IMR-90 (cell line): ENCODE measurements at regions not wholly inside any gene's neighbourhood (a gene's known extent, or its start where the extent isn't known, plus 50 kb on each side); places are given as distances from the start of the nearest gene placed in this dataset.
"Not testable (repeated sequence)": the region's sequence is repeated elsewhere in the genome, so short reads cannot be mapped to it uniquely, and the experiment has no call there.

Source experiments
- ATAC-seq: fragments of 200-7000 bp; cut with Tn5 transposase; 2 replicates; pipeline ENCODE4 v1.9.1; 2020; ENCODE audit warnings: low read depth, mild to moderate bottlenecking, moderate library complexity
- BruUV-seq: library from RNA; stranded (reverse); fragments of 400-500 nt; replicated peaks from 2 replicates; lab custom pipeline; 2021; lab: Mats Ljungman, UMichigan
- CTCF ChIA-PET: fragments of 300-600 bp; formaldehyde crosslinking; extraction: SDS; loops from one replicate; lab custom pipeline; 2021; ENCODE audit warnings: antibody characterized with exemption; lab: Yijun Ruan, JAX
- POLR2A ChIA-PET: fragments of 300-600 bp; sonication (Branson Sonifier 250); formaldehyde crosslinking; loops from one replicate; lab custom pipeline; 2022; ENCODE audit warnings: antibody characterized with exemption; ENCODE audit not compliant: unreplicated experiment; lab: Charles Lee
- DNase-seq: peaks from one replicate; pipeline ENCODE4 v3.0.0; 2013
- H2AFZ ChIP-seq: replicated peaks from 2 replicates; pipeline ENCODE3; 2013; ENCODE audit warnings: low read length, mild to moderate bottlenecking; ENCODE audit not compliant: poor library complexity
- H2AK5ac ChIP-seq: 2 replicates; pipeline ENCODE4 v1.6.1; 2013; ENCODE audit warnings: low read depth, low read length, inconsistent platforms
- H2AK9ac ChIP-seq: replicated peaks from 2 replicates; pipeline ENCODE3; 2013; ENCODE audit warnings: mild to moderate bottlenecking, low read depth, low read length, moderate library complexity; ENCODE audit not compliant: poor library complexity
- H2BK120ac ChIP-seq: 2 replicates; pipeline ENCODE4 v1.6.1; 2013; ENCODE audit warnings: low read depth, low read length, inconsistent platforms
- H2BK15ac ChIP-seq: 3 replicates; pipeline ENCODE4 v1.6.1; 2013; ENCODE audit warnings: low read depth, low read length, inconsistent platforms
- H2BK20ac ChIP-seq: 2 replicates; pipeline ENCODE4 v1.6.1; 2013; ENCODE audit warnings: low read depth, mild to moderate bottlenecking, inconsistent platforms, low read length, moderate library complexity
- H2BK5ac ChIP-seq: 2 replicates; pipeline ENCODE4 v1.6.1; 2013; ENCODE audit warnings: mild to moderate bottlenecking, low read depth, low read length, inconsistent platforms; ENCODE audit not compliant: poor library complexity, severe bottlenecking
- H3K14ac ChIP-seq: replicated peaks from 2 replicates; pipeline ENCODE4 v1.6.1; 2013; ENCODE audit warnings: low read depth, low read length, inconsistent platforms
- H3K18ac ChIP-seq: 2 replicates; pipeline ENCODE4 v1.6.1; 2013; ENCODE audit warnings: low read depth, low read length, control low read depth
- H3K23ac ChIP-seq: 2 replicates; pipeline ENCODE4 v1.6.1; 2013; ENCODE audit warnings: low read depth, low read length, inconsistent platforms
- H3K27ac ChIP-seq: 2 replicates; pipeline ENCODE4 v1.5.1; 2013; ENCODE audit warnings: mild to moderate bottlenecking, control low read depth, low read length; ENCODE audit not compliant: insufficient read depth
- H3K27me3 ChIP-seq: 2 replicates; pipeline ENCODE4 v1.6.1; 2013; ENCODE audit warnings: low read length; ENCODE audit not compliant: control insufficient read depth, insufficient read depth
- H3K36me3 ChIP-seq: 2 replicates; pipeline ENCODE4 v1.6.1; 2013; ENCODE audit warnings: low read length, mixed read lengths; ENCODE audit not compliant: control insufficient read depth, insufficient read depth
- H3K4ac ChIP-seq: 2 replicates; pipeline ENCODE4 v1.6.1; 2013; ENCODE audit warnings: low read depth, low read length, inconsistent platforms
- H3K4me1 ChIP-seq: 2 replicates; pipeline ENCODE4 v1.6.1; 2013; ENCODE audit warnings: low read length, mixed read lengths; ENCODE audit not compliant: control insufficient read depth, insufficient read depth
- H3K4me2 ChIP-seq: 2 replicates; pipeline ENCODE4 v1.6.1; 2013; ENCODE audit warnings: low read depth, mild to moderate bottlenecking, control low read depth, low read length, moderate library complexity
- H3K4me3 ChIP-seq: 2 replicates; pipeline ENCODE4 v1.5.1; 2013; ENCODE audit warnings: low read depth, mild to moderate bottlenecking, control low read depth, low read length, moderate library complexity; ENCODE audit not compliant: insufficient read depth
- H3K56ac ChIP-seq: 2 replicates; pipeline ENCODE4 v1.6.1; 2013; ENCODE audit warnings: low read length, inconsistent platforms; ENCODE audit not compliant: insufficient read depth; ENCODE audit errors: extremely low read depth
- H3K79me1 ChIP-seq, 2 experiments: 2 replicates each; pipeline ENCODE4 v1.6.1; 2013; ENCODE audit warnings: low read length in 2 of 2, inconsistent platforms in 1 of 2, low read depth in 1 of 2
- H3K9ac ChIP-seq: 2 replicates; pipeline ENCODE4 v1.6.1; 2013; ENCODE audit warnings: low read depth, low read length, control low read depth
- H3K9me1 ChIP-seq: 2 replicates; pipeline ENCODE4 v1.6.1; 2013; ENCODE audit warnings: low read length, inconsistent platforms; ENCODE audit not compliant: insufficient read depth
- H3K9me3 ChIP-seq: 2 replicates; pipeline ENCODE4 v1.6.1; 2013; ENCODE audit warnings: low read length; ENCODE audit not compliant: control insufficient read depth, insufficient read depth
- H4K20me1 ChIP-seq: 2 replicates; pipeline ENCODE4 v1.6.1; 2013; ENCODE audit warnings: low read length, inconsistent platforms; ENCODE audit not compliant: insufficient read depth
- H4K5ac ChIP-seq: 2 replicates; pipeline ENCODE4 v1.6.1; 2013; ENCODE audit warnings: mild to moderate bottlenecking, low read depth, low read length, control low read depth
- H4K8ac ChIP-seq, 2 experiments: 2 replicates each; pipeline ENCODE4 v1.6.1; 2013; ENCODE audit warnings: low read depth in 2 of 2, low read length in 2 of 2, control low read depth in 1 of 2, inconsistent platforms in 1 of 2
- H4K91ac ChIP-seq: 2 replicates; pipeline ENCODE4 v1.6.1; 2013; ENCODE audit warnings: low read depth, low read length, inconsistent platforms; ENCODE audit not compliant: insufficient read depth
- BHLHE40 ChIP-seq: fragments of 150-350 bp; IDR thresholded peaks from 2 replicates; pipeline ENCODE4 v1.6.1; 2016; ENCODE audit warnings: mild to moderate bottlenecking, low read depth, low read length
- MAFK ChIP-seq: IDR thresholded peaks from 2 replicates; pipeline ENCODE4 v1.6.1; 2012; ENCODE audit warnings: low read depth, low read length, improper control_type of control experiment
- MXI1 ChIP-seq: IDR thresholded peaks from 2 replicates; pipeline ENCODE4 v1.6.1; 2012; ENCODE audit warnings: low read depth, mild to moderate bottlenecking, low read length, moderate library complexity, borderline replicate concordance
- RCOR1 ChIP-seq: IDR thresholded peaks from 2 replicates; pipeline ENCODE4 v1.6.1; 2012; ENCODE audit warnings: mild to moderate bottlenecking, low read length, improper control_type of control experiment; ENCODE audit not compliant: insufficient replicate concordance
- WGBS, 2 experiments: methylation state at CpG; one replicate each; pipeline versions ENCODE4 v1.1.5 to v1.1.7; 2013; ENCODE audit warnings: missing lambda C conversion rate in 2 of 2; ENCODE audit not compliant: insufficient read length in 1 of 2; ENCODE audit errors: extremely low coverage in 2 of 2; 5-methylcytosine and 5-hydroxymethylcytosine counted together
- dilution Hi-C: fragments of 300-500 bp; cut with HindIII; formaldehyde crosslinking; loops from one replicate; pipeline ENCODE4 v1.14.3; 2018; ENCODE audit warnings: low sequenced_read_pairs; ENCODE audit not compliant: unreplicated experiment
- in situ Hi-C: fragments of 300-500 bp; cut with MboI; formaldehyde crosslinking; loops from 3 replicates; pipeline ENCODE4 v1.14.3; 2019; ENCODE audit warnings: low sequenced_read_pairs, inconsistent platforms, mixed read lengths
- intact Hi-C: fragments of 100-400 bp; cut with micrococcal nuclease; formaldehyde crosslinking; loops from 2 replicates; pipeline ENCODE4 v1.10.0; 2022
- TF ChIP-seq, protein P1 (sequence below): fragments of 150-350 bp; IDR thresholded peaks from 2 replicates; pipeline ENCODE4 v1.6.1; 2016; ENCODE audit warnings: low read depth, mild to moderate bottlenecking, low read length, moderate library complexity, borderline replicate concordance

DNA sequence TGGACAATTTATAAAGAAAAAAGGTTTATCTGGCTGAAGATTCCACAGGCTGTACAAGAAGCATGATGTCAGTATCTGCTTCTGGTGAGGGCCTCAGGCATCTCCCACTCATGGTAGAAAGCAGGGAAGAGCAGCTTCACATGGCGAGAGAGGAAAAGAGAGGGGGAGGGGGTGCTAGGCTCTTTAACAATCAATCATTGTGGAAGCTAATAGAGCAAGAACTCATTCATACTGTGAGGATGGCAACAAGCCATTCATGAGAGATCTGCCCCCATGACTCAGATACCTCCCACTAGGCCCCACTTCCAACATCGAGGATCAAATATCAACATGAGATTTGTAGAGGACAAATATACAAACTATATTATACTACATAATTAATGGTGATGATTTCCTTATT, 361.9 kb upstream of the FAR2 start:
- ChIA-PET POLR2A (no interaction called here), CTCF (interaction anchor here (1.1 kb wide), 1 partner anchor 10 kb away, joined by 3 read pairs; no protein-coding TSS in a partner anchor)
- no CpG with 5 or more reads among the region's 2 CpGs for WGBS, 2 experiments
- Histone ChIP-seq H4K91ac (no peak overlapping the region), H4K20me1 (no peaks in the 10 kb centered on the region), H2AK5ac (0 out of 2 replicates have a peak overlapping the region, but pooled peaks have one; percentile 10), H3K4ac (no peak overlapping the region), H4K8ac (no peak overlapping the region), H3K9me3 (no peaks in the 10 kb centered on the region), H3K14ac (no peak overlapping the region), H3K56ac (no peak overlapping the region), H3K36me3 (no peaks in the 10 kb centered on the region), H2BK20ac (no peak overlapping the region), H3K4me2 (no peak overlapping the region), H2BK15ac (no peak overlapping the region; the same call in 2 of the 3 replicates), H2BK120ac (no peak overlapping the region), H4K5ac (no peak overlapping the region), H2AK9ac (no peak overlapping the region), H3K79me1 (no peaks in the 10 kb centered on the region), H3K4me3 (no peak overlapping the region), H2AFZ (no peak overlapping the region), H3K23ac (no peak overlapping the region), H3K9me1 (no peaks in the 10 kb centered on the region), H2BK5ac (no peak overlapping the region), H3K27me3 (no peaks in the 10 kb centered on the region), H3K18ac (no peak overlapping the region), H3K9ac (no peak overlapping the region), H3K27ac (no peak overlapping the region), H3K4me1 (no peaks in the 10 kb centered on the region)
- DNase-seq (peak; percentile 29), ATAC-seq (no peak)
- intact Hi-C loops, result no loop called here
- BruUV-seq, result no TSS peak
- TF ChIP-seq, protein P1, sequence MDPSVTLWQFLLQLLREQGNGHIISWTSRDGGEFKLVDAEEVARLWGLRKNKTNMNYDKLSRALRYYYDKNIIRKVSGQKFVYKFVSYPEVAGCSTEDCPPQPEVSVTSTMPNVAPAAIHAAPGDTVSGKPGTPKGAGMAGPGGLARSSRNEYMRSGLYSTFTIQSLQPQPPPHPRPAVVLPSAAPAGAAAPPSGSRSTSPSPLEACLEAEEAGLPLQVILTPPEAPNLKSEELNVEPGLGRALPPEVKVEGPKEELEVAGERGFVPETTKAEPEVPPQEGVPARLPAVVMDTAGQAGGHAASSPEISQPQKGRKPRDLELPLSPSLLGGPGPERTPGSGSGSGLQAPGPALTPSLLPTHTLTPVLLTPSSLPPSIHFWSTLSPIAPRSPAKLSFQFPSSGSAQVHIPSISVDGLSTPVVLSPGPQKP, result no peak
- TF ChIP-seq MAFK (no peak), RCOR1 (no peak), BHLHE40 (no peak), MXI1 (no peak)
- in situ Hi-C loops, result no loop called here
- dilution Hi-C loops, result no loop called here

DNA sequence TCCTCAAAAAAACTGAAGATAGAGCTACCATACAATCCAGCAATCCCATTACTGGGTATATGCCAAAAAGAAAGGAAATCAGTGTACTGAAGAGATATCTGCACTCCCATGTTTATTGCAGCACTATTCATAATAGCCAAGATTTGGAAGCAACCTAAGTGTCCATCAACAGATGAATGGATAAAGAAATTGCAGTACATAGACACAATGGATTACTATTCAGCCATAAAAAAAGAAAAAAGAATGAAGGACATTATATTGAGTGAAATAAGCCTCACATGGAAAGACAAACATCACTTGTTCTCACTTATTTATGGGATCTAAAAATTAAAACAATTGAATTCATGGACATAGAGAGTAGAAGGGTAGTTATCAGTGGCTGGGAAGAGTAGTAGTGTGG, 360.8 kb upstream of the FAR2 start:
- dilution Hi-C loops, CTCF ChIA-PET: not testable (repeated sequence)

More for the DNA sequence above, 360.8 kb upstream of the FAR2 start:
- H2AFZ ChIP-seq, H3K4me1 ChIP-seq, H2BK5ac ChIP-seq, H3K4ac ChIP-seq, H3K9me1 ChIP-seq, H3K18ac ChIP-seq, intact Hi-C loops, H3K4me2 ChIP-seq, BruUV-seq, H3K56ac ChIP-seq, H2AK5ac ChIP-seq, H4K5ac ChIP-seq, H4K91ac ChIP-seq, in situ Hi-C loops, H4K20me1 ChIP-seq, H3K4me3 ChIP-seq, H2BK20ac ChIP-seq, POLR2A ChIA-PET, H3K36me3 ChIP-seq, H2AK9ac ChIP-seq, H3K27me3 ChIP-seq, H2BK15ac ChIP-seq, H3K79me1 ChIP-seq, H3K14ac ChIP-seq, H4K8ac ChIP-seq, DNase-seq, H3K9me3 ChIP-seq, H3K9ac ChIP-seq, H3K23ac ChIP-seq, H3K27ac ChIP-seq, H2BK120ac ChIP-seq, ATAC-seq: not testable (repeated sequence)
